GM21786 (cell line): ENCODE measurements at regions not wholly inside any gene's neighbourhood (a gene's known extent, or its start where the extent isn't known, plus 50 kb on each side); places are given as distances from the start of the nearest gene placed in this dataset.
A peak's percentile ranks its signal among the peaks of the same experiment; 100 is the strongest.
"Not testable (repeated sequence)": the region's sequence is repeated elsewhere in the genome, so short reads cannot be mapped to it uniquely, and the experiment has no call there.

Experiments used
- ATAC-seq: cut with Tn5 transposase; IDR thresholded peaks from one replicate; pipeline ENCODE4 v1.9.1; 2021; ENCODE audit not compliant: unreplicated experiment

- ATAC-seq, result no peak
These were observed 54.3 kb downstream of the HAND2 start for GRCh38 chr4:173475751-173476150.

DNA sequence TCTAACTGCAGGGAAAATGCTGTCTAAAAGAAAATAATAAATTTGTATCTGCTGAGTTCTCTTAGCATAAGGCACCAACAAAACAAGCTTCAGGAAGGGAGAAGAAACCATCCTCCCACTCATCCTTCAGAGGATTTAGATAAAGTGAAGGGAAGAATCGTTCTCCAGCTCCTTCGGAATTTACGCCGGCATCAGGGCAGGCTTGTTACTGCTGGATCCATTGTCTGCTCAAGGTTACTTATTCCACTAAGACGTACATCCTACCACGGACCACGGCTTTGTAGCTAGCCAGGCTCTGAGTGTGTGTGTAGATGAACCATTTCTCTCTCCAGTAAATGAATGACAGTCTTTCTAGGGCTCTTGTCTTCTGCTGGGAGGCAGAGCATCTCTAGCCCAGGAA, 60.4 kb downstream of the HAND2 start:
- no peak for ATAC-seq

DNA sequence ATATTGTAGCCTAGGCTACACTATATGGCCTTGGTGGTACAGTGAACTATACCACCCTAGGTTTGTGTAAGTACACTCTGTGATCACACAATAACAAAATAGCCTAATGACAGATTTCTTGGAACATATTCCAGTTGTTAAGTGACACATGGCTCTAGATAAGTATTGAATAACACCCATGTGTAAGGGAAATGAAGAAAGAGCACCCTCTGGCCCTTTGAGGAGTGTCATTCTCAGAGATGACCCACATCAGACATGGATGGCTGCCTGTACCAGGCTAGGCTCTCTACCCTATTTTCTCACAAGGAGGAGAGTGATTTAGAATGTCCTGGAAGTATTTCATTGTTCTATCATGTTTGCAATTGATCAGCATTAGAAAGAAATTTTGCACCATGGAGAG, 61.7 kb downstream of the HAND2 start:
- ATAC-seq, result no peak

DNA sequence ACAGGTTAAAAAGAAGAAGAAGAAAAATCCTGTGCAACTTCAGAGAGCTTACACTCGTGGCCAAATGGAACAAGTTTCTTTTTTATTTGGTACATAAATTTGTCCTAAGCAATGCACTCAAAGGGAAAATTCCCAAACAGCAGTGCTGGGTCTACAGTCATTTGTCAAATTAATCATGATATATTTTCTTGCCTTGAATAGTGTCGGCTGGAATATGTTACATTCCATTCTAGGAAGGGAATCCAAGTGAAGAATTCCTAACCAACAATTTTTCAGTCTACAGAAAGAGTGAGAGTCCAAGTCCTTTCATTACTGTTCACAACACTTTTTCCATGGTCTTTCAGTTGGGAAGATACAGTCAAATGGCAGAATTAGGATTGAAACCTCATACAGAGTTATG, 63.9 kb downstream of the HAND2 start:
- no peak for ATAC-seq

- no peak for ATAC-seq
These were observed 65.5 kb downstream of the HAND2 start for GRCh38 chr4:173464481-173464880.

GRCh38 chr4:173463816-173464215, 64.9 kb upstream of the SCRG1 start:
- ATAC-seq, result no peak

GRCh38 chr4:173461170-173461569, 62.3 kb upstream of the SCRG1 start:
- no peak for ATAC-seq

- no peak for ATAC-seq
These were observed 60.9 kb upstream of the SCRG1 start for GRCh38 chr4:173459857-173460256.

DNA sequence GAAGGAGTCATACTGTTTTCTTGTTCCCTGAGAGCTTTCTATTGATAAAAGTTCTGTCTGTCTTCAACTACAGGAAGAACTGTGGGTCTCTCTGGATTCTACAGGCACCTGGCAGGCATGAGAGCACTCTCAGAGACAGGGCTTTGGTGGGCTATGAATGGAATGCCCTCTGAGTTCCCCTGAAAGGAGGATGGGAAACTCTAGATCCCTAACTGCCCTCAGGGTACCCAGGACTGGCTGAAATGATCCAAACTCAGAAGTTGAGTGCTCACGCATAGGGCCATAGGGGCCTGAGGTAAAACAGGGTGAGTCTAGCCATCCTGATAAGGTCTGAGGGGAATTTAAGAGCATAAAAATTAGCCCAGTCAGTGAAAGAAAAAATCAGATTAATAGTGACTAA, 59.0 kb upstream of the SCRG1 start:
- ATAC-seq, result no peak

GRCh38 chr4:173451435-173451834, 52.5 kb upstream of the SCRG1 start:
- ATAC-seq, result not testable (repeated sequence)

DNA sequence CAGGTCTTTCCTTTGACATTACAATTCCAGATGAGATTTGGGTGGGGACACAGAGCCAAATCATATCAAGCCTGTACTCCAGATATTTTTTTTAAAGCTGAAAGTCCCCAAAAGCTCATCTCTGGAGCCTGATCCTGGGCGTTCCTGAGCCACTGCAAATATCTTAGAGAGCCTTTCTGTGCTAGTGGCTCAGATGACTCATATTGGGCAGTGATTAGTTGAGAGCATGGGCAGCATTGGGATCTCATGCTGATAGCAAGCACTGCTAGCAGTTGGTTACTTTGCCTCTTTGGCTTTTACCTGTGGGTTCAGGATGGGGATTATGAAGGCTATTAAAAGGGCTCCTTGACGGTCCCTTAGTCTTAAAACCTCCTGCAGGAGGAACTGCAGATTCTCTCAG, 51.4 kb upstream of the SCRG1 start:
- ATAC-seq, result no peak

DNA sequence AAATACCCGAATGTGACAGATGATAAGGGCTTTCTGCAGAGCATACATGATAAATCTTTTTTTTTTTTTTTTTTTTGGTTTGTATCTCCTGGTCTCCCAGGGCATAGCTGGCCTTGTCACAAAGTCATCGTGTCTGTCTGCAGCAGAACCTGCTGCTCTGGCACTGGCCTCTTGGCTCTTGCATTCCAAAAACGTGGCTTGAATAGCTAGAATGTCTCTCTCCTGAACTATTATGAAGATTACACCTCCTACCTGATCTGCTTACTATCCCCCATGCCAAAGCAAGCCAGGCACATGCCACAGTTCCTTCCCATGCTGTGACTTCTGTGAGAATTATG, 50.4 kb upstream of the SCRG1 start:
- ATAC-seq, result no peak

DNA sequence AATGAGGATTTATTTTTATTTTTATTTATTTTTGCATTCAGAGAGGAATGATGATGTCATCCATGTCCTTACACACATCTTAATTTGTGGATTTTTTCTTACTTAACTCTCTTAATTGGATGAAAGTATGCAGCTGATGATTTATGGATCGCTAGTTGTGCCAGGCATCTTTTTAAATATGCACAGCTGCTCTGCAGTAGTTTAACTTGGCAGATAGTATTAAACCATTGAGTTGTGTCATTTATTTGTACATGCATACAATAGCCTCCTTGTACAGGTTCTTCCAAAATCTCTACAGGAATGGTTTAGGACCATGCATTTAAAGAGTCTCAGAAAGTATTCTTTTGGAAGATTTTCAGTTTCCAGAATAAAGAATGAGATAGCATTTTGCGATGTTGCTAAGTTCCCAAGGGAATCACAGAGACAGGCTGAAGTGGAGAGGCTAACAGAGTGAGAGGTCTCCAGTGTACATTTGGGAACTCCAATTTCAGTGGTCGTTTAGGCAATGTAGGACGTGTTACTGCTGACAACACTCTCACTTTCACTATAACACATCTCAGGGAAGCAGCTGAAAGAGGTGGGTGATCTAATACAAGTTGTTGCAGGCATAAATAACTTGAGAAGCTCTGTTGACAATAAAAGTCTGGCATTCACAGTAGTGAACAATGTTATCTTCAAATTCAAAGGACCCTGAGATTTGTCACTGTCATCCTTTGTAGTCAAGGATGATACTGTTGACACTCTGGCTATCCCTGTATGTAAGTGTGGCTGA, 49.9 kb upstream of the SCRG1 start:
- ATAC-seq, result peak; percentile 66
